Nephron (organoid): ENCODE measurements at regions not wholly inside any gene's neighbourhood (a gene's known extent, or its start where the extent isn't known, plus 50 kb on each side); places are given as distances from the start of the nearest gene placed in this dataset.

Source experiments
- H3K27ac Mint-ChIP-seq, 3 experiments: 2 replicates each; pipeline ENCODE4 v1.8.0; 2020; ENCODE audit warnings: mixed read lengths in 3 of 3, mild to moderate bottlenecking in 2 of 3, moderate library complexity in 1 of 3
- H3K27me3 Mint-ChIP-seq: 2 replicates; pipeline ENCODE4 v1.8.0; 2021; ENCODE audit warnings: low read depth, mild to moderate bottlenecking, moderate library complexity, mixed read lengths
- H3K36me3 Mint-ChIP-seq: 2 replicates; pipeline ENCODE4 v1.8.0; 2020; ENCODE audit warnings: low read depth, mixed read lengths
- H3K4me1 Mint-ChIP-seq: 2 replicates; pipeline ENCODE4 v1.8.0; 2020; ENCODE audit warnings: mixed read lengths
- H3K4me3 Mint-ChIP-seq, 3 experiments: 2 replicates each; pipeline ENCODE4 v1.8.0; 2020; ENCODE audit warnings: mild to moderate bottlenecking in 3 of 3, mixed read lengths in 3 of 3, moderate library complexity in 2 of 3
- H3K9me3 Mint-ChIP-seq: 2 replicates; pipeline ENCODE4 v1.8.0; 2020; ENCODE audit warnings: mixed read lengths
- TF ChIP-seq, protein P1 (sequence below), 3 experiments: fragments of 200-600 bp; sonication (generic); IDR thresholded peaks; one replicate each; pipeline ENCODE4 v1.5.0; 2021; ENCODE audit warnings: antibody characterized with exemption in 3 of 3; ENCODE audit not compliant: unreplicated experiment in 3 of 3

DNA sequence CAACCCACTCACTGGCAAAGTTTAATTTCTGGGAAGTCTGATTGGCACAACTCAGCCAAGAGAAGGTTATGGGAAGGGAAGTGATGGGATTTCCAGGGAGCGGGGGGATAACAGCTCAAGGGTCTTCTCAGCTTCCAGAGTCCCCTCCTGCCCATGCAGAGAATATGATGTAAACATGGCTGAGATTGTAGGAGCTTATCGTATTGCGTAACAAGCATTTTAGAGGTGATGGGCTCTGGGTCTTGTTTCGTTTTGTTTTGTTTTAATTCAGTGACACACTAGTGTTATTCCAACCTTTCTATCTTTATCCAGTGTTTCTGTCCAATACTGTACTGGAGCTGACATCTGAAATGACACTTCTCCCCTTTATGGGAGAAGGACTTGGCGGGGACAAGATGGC is 762.1 kb upstream of the TMEM132C start:
- Mint-ChIP-seq H3K4me1 (no peaks in the 10 kb centered on the region), H3K27ac (no peak overlapping the region), H3K27me3 (no peaks in the 10 kb centered on the region), H3K4me3 (no peak overlapping the region), H3K36me3 (no peaks in the 10 kb centered on the region), H3K9me3 (no peaks in the 10 kb centered on the region)
- TF ChIP-seq, protein P1, sequence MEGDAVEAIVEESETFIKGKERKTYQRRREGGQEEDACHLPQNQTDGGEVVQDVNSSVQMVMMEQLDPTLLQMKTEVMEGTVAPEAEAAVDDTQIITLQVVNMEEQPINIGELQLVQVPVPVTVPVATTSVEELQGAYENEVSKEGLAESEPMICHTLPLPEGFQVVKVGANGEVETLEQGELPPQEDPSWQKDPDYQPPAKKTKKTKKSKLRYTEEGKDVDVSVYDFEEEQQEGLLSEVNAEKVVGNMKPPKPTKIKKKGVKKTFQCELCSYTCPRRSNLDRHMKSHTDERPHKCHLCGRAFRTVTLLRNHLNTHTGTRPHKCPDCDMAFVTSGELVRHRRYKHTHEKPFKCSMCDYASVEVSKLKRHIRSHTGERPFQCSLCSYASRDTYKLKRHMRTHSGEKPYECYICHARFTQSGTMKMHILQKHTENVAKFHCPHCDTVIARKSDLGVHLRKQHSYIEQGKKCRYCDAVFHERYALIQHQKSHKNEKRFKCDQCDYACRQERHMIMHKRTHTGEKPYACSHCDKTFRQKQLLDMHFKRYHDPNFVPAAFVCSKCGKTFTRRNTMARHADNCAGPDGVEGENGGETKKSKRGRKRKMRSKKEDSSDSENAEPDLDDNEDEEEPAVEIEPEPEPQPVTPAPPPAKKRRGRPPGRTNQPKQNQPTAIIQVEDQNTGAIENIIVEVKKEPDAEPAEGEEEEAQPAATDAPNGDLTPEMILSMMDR (IDR thresholded peaks at IDR 0.05; ENCODE audit: unreplicated experiment in 3 of 3), result no peak

- H3K36me3 Mint-ChIP-seq, result no peaks in the 10 kb centered on the region
- H3K27ac Mint-ChIP-seq, result no peak overlapping the region
- no peak overlapping the region for H3K4me3 Mint-ChIP-seq
- H3K27me3 Mint-ChIP-seq, result no peaks in the 10 kb centered on the region
- no peaks in the 10 kb centered on the region for H3K4me1 Mint-ChIP-seq
- TF ChIP-seq, protein P1 (IDR thresholded peaks at IDR 0.05; ENCODE audit: unreplicated experiment in 3 of 3), result no peak
- no peaks in the 10 kb centered on the region for H3K9me3 Mint-ChIP-seq
Measured at GRCh38 chr12:127507341-127507740, 759.6 kb upstream of the TMEM132C start.

GRCh38 chr12:127509066-127509778 is 757.7 kb upstream of the TMEM132C start:
- TF ChIP-seq, protein P1 (IDR thresholded peaks at IDR 0.05; ENCODE audit: unreplicated experiment in 3 of 3), result no peak
- Mint-ChIP-seq H3K27ac (no peak overlapping the region), H3K27me3 (no peaks in the 10 kb centered on the region), H3K4me1 (no peaks in the 10 kb centered on the region), H3K36me3 (no peaks in the 10 kb centered on the region), H3K9me3 (no peaks in the 10 kb centered on the region), H3K4me3 (no peak overlapping the region)

DNA sequence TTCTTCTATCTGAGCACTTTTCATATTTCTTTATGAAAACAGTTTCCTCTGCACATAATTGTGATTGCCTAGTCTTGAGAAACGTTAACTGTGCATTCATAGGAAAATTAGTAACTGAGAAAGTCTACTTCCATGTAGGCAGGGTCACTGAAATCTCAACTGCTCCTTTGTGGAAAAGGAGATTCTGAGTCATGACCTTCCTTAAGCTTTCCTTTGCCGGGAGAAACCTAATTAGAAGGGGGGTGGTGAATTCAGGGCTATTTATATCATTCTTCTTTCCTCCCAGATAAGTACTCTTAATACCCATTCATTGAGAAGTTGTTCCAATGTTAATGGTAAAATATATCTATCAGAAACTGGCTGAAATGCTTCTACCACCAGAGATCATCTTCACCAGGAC is 751.0 kb upstream of the TMEM132C start:
- Mint-ChIP-seq H3K4me1 (no peaks in the 10 kb centered on the region), H3K27ac (no peak overlapping the region)
- TF ChIP-seq, protein P1 (IDR thresholded peaks at IDR 0.05; ENCODE audit: unreplicated experiment in 3 of 3), result no peak

GRCh38 chr12:127516467-127516866 is 750.5 kb upstream of the TMEM132C start:
- no peak overlapping the region for H3K4me3 Mint-ChIP-seq
- H3K4me1 Mint-ChIP-seq, result no peaks in the 10 kb centered on the region
- no peaks in the 10 kb centered on the region for H3K36me3 Mint-ChIP-seq
- TF ChIP-seq, protein P1 (IDR thresholded peaks at IDR 0.05; ENCODE audit: unreplicated experiment in 3 of 3), result no peak
- H3K27me3 Mint-ChIP-seq, result no peaks in the 10 kb centered on the region
- H3K9me3 Mint-ChIP-seq, result no peaks in the 10 kb centered on the region
- no peak overlapping the region for H3K27ac Mint-ChIP-seq

More for the DNA sequence above, 751.0 kb upstream of the TMEM132C start:
- no peaks in the 10 kb centered on the region for H3K9me3 Mint-ChIP-seq
- no peaks in the 10 kb centered on the region for H3K36me3 Mint-ChIP-seq
- H3K4me3 Mint-ChIP-seq, result no peak overlapping the region
- no peaks in the 10 kb centered on the region for H3K27me3 Mint-ChIP-seq

- H3K4me1 Mint-ChIP-seq, result no peaks in the 10 kb centered on the region
- TF ChIP-seq, protein P1 (IDR thresholded peaks at IDR 0.05; ENCODE audit: unreplicated experiment in 3 of 3), result no peak
- no peaks in the 10 kb centered on the region for H3K36me3 Mint-ChIP-seq
- H3K9me3 Mint-ChIP-seq, result no peaks in the 10 kb centered on the region
- no peak overlapping the region for H3K27ac Mint-ChIP-seq
- no peak overlapping the region for H3K4me3 Mint-ChIP-seq
- peaks cover 3% of the 10 kb centered on the region for H3K27me3 Mint-ChIP-seq
Measured at GRCh38 chr12:127519779-127520178, 747.2 kb upstream of the TMEM132C start.
